Thyroid gland (tissue), 4 donors: ENCODE measurements at regions not wholly inside any gene's neighbourhood (a gene's known extent, or its start where the extent isn't known, plus 50 kb on each side); places are given as distances from the start of the nearest gene placed in this dataset.

Experiments used
- CTCF ChIP-seq, 6 experiments: fragments of 200-600 bp in 3 of 6; fragments of 450-650 bp in 3 of 6; sonication (generic) in 3 of 6; IDR thresholded peaks; one replicate each; pipeline ENCODE4 v1.5.1; 2016 to 2019; ENCODE audit warnings: antibody characterized with exemption in 6 of 6, mild to moderate bottlenecking in 2 of 6, inconsistent platforms in 1 of 6, moderate library complexity in 1 of 6
- POLR2A ChIP-seq, 2 donors: fragments of 450-650 bp; IDR thresholded peaks; one replicate each; pipeline ENCODE4 v1.6.1; 2017; ENCODE audit warnings: antibody characterized with exemption in 2 of 2, mild to moderate bottlenecking in 2 of 2, moderate library complexity in 1 of 2

DNA sequence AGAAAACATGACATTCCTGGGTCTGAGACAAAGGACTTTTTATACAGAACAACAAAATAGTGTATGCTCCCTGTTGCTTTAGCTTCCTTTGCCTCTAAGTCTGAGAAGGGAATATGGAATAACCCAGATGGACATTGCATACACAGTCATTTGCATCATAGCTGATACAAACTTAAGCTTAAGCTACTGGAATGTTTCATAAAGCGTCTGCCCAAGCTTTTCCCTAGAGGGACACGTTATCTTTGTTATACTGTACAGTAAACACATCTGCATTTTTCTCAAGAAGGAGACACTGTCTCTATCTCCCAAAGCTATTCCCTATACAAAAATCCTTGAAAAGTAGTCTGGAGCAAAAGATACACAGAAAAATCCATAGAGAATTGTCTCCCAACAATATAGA, 775.0 kb downstream of the DIPK2A start:
- TF ChIP-seq CTCF (IDR thresholded peaks at IDR 0.05) (no peak), POLR2A (IDR thresholded peaks at IDR 0.05) (no peak)
